K562 (cell line): ENCODE measurements at regions not wholly inside any gene's neighbourhood (a gene's known extent, or its start where the extent isn't known, plus 50 kb on each side); places are given as distances from the start of the nearest gene placed in this dataset.

Experiments
- ARID1B ChIP-seq: fragments of 450-650 bp; IDR thresholded peaks from 2 replicates; pipeline ENCODE4 v1.6.1; 2016; ENCODE audit warnings: antibody characterized with exemption, mild to moderate bottlenecking, inconsistent platforms
- ATF7 ChIP-seq: fragments of 450-650 bp; IDR thresholded peaks from 2 replicates; pipeline ENCODE4 v1.7.1; 2014; ENCODE audit warnings: mild to moderate bottlenecking, moderate library complexity
- BACH1 ChIP-seq: fragments of 200-800 bp; sonication (Bioruptor generic); IDR thresholded peaks from 2 replicates; pipeline ENCODE4 v1.6.1; 2016; ENCODE audit warnings: missing genetic modification characterization, missing compliant biosample characterization
- BDP1 ChIP-seq: IDR thresholded peaks from 3 replicates; pipeline ENCODE4 v1.6.1; 2011; ENCODE audit not compliant: insufficient read length, insufficient read depth
- CBFA2T2 ChIP-seq: fragments of 450-650 bp; conservative IDR thresholded peaks from 2 replicates; pipeline ENCODE4 v1.6.1; 2017; ENCODE audit warnings: mild to moderate bottlenecking
- CHD1 ChIP-seq: fragments of 200-600 bp; sonication (generic); IDR thresholded peaks from one replicate; pipeline ENCODE4 v1.6.1; 2012; ENCODE audit warnings: mild to moderate bottlenecking, moderate library complexity, low read length, inconsistent platforms
- CREB1 ChIP-seq, 2 experiments: sonication (generic) in 1 of 2; formaldehyde crosslinking in 1 of 2; IDR thresholded peaks; 2 replicates each; pipeline versions ENCODE4 v1.6.1 to v1.8.0; 2012 to 2022; ENCODE audit warnings: inconsistent platforms in 1 of 2, mild to moderate bottlenecking in 1 of 2, missing genetic modification reagents in 1 of 2, moderate library complexity in 1 of 2
- DPF2 ChIP-seq: fragments of 450-650 bp; IDR thresholded peaks from 2 replicates; pipeline ENCODE4 v1.6.1; 2016
- EP400 ChIP-seq: fragments of 450-650 bp; IDR thresholded peaks from 2 replicates; pipeline ENCODE4 v1.6.1; 2017; ENCODE audit warnings: antibody characterized with exemption, mild to moderate bottlenecking, moderate library complexity
- ERF ChIP-seq: fragments of 450-650 bp; formaldehyde crosslinking; IDR thresholded peaks from 2 replicates; pipeline ENCODE4 v1.4.0; 2020; ENCODE audit warnings: mild to moderate bottlenecking, mixed read lengths
- ETV1 ChIP-seq: fragments of 450-650 bp; conservative IDR thresholded peaks from 2 replicates; pipeline ENCODE4 v1.6.1; 2016; ENCODE audit warnings: missing genetic modification characterization, control low read depth, low read depth, missing compliant biosample characterization
- ETV6 ChIP-seq, 3 experiments: fragments of 150-350 bp in 1 of 3; sonication (generic) in 1 of 3; formaldehyde crosslinking in 1 of 3; IDR thresholded peaks; 2 replicates each; pipeline versions ENCODE4 v1.6.1 to v1.8.0; 2014 to 2022; ENCODE audit warnings: borderline replicate concordance in 2 of 3, low read depth in 2 of 3, antibody characterized with exemption in 1 of 3, low read length in 1 of 3, mild to moderate bottlenecking in 1 of 3, missing genetic modification reagents in 1 of 3
- NFRKB ChIP-seq: fragments of 450-650 bp; IDR thresholded peaks from 2 replicates; pipeline ENCODE4 v1.6.1; 2016; ENCODE audit warnings: low read depth
- RBFOX2 ChIP-seq: fragments of 200-400 bp; formaldehyde crosslinking; IDR thresholded peaks from 2 replicates; pipeline ENCODE4 v1.6.1; 2017; ENCODE audit warnings: low read depth, mild to moderate bottlenecking, low read length, moderate library complexity
- RUNX1 ChIP-seq: sonication (generic); IDR thresholded peaks from 2 replicates; pipeline ENCODE4 v1.6.1; 2016; ENCODE audit warnings: antibody characterized with exemption, low read depth
- STAT5B ChIP-seq: fragments of 250-450 bp; sonication (Bioruptor Pico); IDR thresholded peaks from 2 replicates; pipeline ENCODE4 v1.8.0; 2021; ENCODE audit warnings: mild to moderate bottlenecking, inconsistent platforms
- TEAD2 ChIP-seq: fragments of 450-650 bp; IDR thresholded peaks from 2 replicates; pipeline ENCODE4 v1.6.1; 2016; ENCODE audit warnings: missing genetic modification characterization, control low read depth, missing compliant biosample characterization
- ZNF384 ChIP-seq: IDR thresholded peaks from 2 replicates; pipeline ENCODE4 v1.6.1; 2012; ENCODE audit warnings: low read depth, low read length, improper control_type of control experiment
- ZNF668 ChIP-seq: fragments of 250-450 bp; sonication (Bioruptor Pico); IDR thresholded peaks from 2 replicates; pipeline ENCODE4 v1.8.0; 2022; ENCODE audit warnings: mild to moderate bottlenecking, inconsistent platforms
- ZNF780A ChIP-seq: fragments of 250-450 bp; sonication (Bioruptor Pico); IDR thresholded peaks from 2 replicates; pipeline ENCODE4 v1.5.0; 2021; ENCODE audit warnings: mild to moderate bottlenecking
- TF ChIP-seq, protein P1 (sequence below): fragments of 450-650 bp; IDR thresholded peaks from 2 replicates; pipeline ENCODE4 v1.6.1; 2018; ENCODE audit not compliant: partially characterized antibody
- TF ChIP-seq, protein P2 (sequence below): sonication (generic); formaldehyde crosslinking; IDR thresholded peaks from 2 replicates; pipeline ENCODE4 v1.8.0; 2023; ENCODE audit warnings: mild to moderate bottlenecking, missing genetic modification reagents

DNA sequence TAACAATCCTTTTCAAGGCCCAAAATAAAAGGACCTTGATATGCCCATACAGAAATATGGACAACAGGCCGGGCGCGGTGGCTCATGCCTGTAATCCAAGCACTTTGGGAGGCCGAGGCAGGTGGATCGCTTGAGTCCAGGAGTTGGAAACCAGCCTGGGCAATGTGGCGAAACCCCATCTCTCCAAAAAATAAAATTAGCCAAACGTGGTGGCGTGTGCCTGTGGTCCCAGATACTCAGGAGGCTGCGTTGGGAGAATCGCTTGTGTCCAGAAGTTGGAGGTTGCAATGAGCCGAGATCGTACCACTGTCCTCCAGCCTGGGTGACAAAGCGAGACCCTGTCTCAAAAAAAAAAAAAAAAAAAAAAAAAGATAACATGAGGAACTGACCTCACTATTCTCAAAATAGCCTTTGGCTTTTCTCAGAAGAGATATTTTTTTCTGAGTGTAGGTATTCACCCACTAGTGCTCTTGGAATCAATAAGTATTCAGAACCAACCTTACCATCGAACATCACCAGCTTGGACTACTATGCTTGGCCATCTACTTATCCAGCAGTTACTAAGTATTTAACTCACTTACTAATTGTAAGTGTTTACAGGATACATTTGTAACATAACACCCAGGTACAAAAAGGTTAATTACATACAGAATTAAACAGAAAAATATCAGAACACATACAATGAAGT is 99.2 kb downstream of the OR2B2 start (continued):
- TF ChIP-seq CREB1 (IDR thresholded peaks at IDR 0.05) (peak; percentile 5; the same call in 1 of the 2 replicates), CREB1 (CRISPR knock-in tag; IDR thresholded peaks at IDR 0.05) (no peak), BACH1 (tag) (no peak; the same call in 1 of the 2 replicates), ARID1B (peak; percentile 43; the same call in 1 of the 2 replicates), TEAD2 (tag) (no peak), RUNX1 (no peak), ERF (CRISPR knock-in tag) (peak; percentile 73; the same call in 1 of the 2 replicates), STAT5B (CRISPR knock-in tag) (no peak), RBFOX2 (peak; percentile 46), DPF2 (peak; percentile 43; the same call in 1 of the 2 replicates), NFRKB (0 out of 2 replicates have a peak, but pooled peaks have one; percentile 0), BDP1 (no peak), ATF7 (peak; percentile 67; the same call in 1 of the 2 replicates), ETV1 (tag) (no peak), CHD1 (no peak), ZNF780A (CRISPR knock-in tag) (no peak; the same call in 1 of the 2 replicates), CBFA2T2 (no peak), ZNF384 (peak; percentile 95), ETV6 (IDR thresholded peaks at IDR 0.05; ENCODE audit: borderline replicate concordance in 1 of 2, low read depth in 2 of 2, low read length in 1 of 2) (no peak), ETV6 (CRISPR knock-in tag; IDR thresholded peaks at IDR 0.05; ENCODE audit: borderline replicate concordance) (no peak), ZNF668 (CRISPR knock-in tag) (0 out of 2 replicates have a peak, but pooled peaks have one; percentile 30), EP400 (peak; percentile 39)
- TF ChIP-seq, protein P1, sequence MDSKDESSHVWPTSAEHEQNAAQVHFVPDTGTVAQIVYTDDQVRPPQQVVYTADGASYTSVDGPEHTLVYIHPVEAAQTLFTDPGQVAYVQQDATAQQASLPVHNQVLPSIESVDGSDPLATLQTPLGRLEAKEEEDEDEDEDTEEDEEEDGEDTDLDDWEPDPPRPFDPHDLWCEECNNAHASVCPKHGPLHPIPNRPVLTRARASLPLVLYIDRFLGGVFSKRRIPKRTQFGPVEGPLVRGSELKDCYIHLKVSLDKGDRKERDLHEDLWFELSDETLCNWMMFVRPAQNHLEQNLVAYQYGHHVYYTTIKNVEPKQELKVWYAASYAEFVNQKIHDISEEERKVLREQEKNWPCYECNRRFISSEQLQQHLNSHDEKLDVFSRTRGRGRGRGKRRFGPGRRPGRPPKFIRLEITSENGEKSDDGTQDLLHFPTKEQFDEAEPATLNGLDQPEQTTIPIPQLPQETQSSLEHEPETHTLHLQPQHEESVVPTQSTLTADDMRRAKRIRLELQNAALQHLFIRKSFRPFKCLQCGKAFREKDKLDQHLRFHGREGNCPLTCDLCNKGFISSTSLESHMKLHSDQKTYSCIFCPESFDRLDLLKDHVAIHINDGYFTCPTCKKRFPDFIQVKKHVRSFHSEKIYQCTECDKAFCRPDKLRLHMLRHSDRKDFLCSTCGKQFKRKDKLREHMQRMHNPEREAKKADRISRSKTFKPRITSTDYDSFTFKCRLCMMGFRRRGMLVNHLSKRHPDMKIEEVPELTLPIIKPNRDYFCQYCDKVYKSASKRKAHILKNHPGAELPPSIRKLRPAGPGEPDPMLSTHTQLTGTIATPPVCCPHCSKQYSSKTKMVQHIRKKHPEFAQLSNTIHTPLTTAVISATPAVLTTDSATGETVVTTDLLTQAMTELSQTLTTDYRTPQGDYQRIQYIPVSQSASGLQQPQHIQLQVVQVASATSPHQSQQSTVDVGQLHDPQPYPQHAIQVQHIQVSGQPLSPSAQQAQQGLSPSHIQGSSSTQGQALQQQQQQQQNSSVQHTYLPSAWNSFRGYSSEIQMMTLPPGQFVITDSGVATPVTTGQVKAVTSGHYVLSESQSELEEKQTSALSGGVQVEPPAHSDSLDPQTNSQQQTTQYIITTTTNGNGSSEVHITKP, result peak; percentile 92
- TF ChIP-seq, protein P2, sequence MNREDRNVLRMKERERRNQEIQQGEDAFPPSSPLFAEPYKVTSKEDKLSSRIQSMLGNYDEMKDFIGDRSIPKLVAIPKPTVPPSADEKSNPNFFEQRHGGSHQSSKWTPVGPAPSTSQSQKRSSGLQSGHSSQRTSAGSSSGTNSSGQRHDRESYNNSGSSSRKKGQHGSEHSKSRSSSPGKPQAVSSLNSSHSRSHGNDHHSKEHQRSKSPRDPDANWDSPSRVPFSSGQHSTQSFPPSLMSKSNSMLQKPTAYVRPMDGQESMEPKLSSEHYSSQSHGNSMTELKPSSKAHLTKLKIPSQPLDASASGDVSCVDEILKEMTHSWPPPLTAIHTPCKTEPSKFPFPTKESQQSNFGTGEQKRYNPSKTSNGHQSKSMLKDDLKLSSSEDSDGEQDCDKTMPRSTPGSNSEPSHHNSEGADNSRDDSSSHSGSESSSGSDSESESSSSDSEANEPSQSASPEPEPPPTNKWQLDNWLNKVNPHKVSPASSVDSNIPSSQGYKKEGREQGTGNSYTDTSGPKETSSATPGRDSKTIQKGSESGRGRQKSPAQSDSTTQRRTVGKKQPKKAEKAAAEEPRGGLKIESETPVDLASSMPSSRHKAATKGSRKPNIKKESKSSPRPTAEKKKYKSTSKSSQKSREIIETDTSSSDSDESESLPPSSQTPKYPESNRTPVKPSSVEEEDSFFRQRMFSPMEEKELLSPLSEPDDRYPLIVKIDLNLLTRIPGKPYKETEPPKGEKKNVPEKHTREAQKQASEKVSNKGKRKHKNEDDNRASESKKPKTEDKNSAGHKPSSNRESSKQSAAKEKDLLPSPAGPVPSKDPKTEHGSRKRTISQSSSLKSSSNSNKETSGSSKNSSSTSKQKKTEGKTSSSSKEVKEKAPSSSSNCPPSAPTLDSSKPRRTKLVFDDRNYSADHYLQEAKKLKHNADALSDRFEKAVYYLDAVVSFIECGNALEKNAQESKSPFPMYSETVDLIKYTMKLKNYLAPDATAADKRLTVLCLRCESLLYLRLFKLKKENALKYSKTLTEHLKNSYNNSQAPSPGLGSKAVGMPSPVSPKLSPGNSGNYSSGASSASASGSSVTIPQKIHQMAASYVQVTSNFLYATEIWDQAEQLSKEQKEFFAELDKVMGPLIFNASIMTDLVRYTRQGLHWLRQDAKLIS (CRISPR knock-in tag), result peak; percentile 79
